ENCODE measurements at regions not wholly inside any gene's neighbourhood (a gene's known extent, or its start where the extent isn't known, plus 50 kb on each side); places are given as distances from the start of the nearest gene placed in this dataset.

- ATAC-seq, result no peak
- DNase-seq, result no peak
Measured at GRCh38 chr12:107525063-107525718, 160.4 kb upstream of the PWP1 start.

DNA sequence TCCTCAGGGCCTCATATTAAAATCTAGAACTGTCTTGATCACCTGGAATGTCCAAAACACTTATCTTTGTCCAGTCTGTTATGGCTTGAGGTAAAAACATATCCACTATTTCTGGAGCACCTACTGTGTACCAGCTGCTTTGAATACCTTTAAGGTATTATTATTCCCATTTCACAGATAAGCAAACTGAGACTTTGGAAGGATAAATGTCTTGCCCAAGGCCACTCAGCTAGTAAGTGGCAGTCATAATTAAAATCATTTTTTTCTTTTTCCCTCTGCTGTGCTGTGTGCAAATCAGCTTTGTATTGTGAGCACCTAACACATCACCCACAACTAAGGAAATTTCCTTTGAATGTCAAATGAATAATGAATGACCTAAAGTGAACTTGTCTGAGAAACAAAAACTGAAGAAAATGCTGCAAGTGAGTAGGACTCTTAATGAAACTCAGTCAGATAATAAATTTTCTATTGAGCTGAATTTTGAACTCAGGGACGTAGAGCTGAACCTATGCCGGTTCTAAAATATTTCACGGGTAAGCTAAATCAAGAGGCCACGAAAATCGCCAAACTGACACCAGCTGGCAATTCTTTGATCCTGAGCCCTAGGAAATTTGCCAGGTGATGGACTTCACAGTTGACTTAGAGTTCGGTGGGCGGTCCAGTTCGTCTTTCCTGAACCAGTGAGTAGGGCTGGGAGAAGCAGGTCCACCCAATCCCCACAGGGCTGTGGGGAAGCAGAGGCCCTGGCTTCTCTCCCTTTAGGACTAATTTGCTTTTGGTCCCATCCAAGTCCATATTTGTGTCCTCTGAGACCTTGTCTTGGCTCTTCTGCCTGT is 159.7 kb upstream of the PWP1 start:
- no peak for ATAC-seq
- DNase-seq, result no peak

GRCh38 chr12:107526555-107527180 is 158.9 kb upstream of the PWP1 start:
- DNase-seq, result no peak
- ATAC-seq, result no peak

GRCh38 chr12:107528731-107529365 is 156.8 kb upstream of the PWP1 start:
- DNase-seq (no peak), ATAC-seq (no peak)

- DNase-seq (no peak), ATAC-seq (no peak)
Measured at GRCh38 chr12:107529991-107530390, 155.6 kb upstream of the PWP1 start.

GRCh38 chr12:107530701-107531100 is 154.9 kb upstream of the PWP1 start:
- no peak for DNase-seq
- ATAC-seq, result no peak

- DNase-seq, result no peak
- ATAC-seq, result no peak
Measured at GRCh38 chr12:107533218-107533617, 152.4 kb upstream of the PWP1 start.

- ATAC-seq, result no peak
- DNase-seq, result no peak
Measured at GRCh38 chr12:107536613-107537012, 149.0 kb upstream of the PWP1 start.

DNA sequence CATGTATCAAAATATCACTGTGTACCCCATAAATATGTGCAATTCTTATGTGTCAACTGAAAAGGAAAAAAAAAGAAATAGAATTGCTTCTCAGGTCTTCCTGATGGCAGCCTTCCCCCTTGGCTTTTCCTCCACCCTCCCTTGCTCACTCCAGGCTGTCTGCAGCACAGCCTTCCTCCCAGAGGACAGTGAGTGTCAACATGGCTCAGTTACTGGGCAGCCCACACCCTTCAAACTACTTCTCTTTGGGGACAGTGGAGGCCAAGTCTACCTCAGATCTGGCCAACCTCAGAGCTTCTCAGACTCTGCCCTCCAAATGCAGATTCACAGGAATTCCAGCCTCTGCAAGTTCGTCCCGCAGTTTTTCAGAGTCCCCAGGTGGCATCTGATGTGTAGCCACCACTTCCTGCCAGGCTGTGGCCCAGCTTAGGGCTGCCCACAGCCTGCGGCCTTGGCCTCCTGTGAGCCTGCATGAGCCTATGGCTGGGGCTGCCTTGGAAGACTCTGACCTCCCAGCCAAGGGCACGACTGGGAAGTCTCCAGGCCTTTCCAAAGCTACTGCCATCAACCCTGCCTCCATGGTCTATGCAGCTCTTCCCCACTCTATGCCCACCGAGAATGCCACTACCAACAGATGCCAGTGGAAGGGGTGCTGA is 148.0 kb upstream of the PWP1 start:
- DNase-seq (no peak), ATAC-seq (no peak)

- ATAC-seq (no peak), DNase-seq (no peak)
Measured at GRCh38 chr12:107539196-107539939, 146.2 kb upstream of the PWP1 start.

DNA sequence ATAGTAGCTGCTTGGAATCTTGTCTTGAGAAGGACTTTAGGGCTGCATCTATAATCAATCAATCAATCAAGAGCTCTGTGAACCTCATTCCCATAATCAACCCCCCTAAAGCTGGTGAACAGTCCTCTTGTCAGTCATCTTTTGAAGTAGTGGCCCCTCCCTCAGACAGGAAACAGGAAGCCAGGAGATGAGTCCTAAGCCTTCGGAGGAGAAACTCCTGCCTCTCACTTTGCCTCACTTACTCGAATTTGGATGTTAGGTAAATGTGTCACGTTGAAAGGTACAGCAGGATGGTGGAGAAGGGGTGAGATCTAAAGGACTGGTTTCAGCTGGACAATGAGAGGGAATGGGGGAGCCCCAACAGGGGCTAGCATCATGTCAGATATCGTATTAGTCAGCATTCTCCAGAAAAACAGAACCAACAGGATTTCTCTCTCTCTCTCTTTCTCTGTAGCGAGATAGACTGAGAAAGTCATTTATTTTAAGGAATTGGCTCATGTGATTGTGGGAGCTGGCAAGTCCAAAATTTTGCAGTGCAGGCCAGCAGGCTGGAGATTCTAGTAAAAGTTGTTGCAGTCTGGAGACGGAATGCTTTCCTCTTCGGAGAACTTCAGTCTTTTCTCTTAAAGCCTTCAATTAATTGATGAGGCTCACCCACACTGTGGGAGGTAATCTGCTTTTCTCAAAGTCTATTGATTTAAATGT is 144.4 kb upstream of the PWP1 start:
- no peak for ATAC-seq
- no peak for DNase-seq

DNA sequence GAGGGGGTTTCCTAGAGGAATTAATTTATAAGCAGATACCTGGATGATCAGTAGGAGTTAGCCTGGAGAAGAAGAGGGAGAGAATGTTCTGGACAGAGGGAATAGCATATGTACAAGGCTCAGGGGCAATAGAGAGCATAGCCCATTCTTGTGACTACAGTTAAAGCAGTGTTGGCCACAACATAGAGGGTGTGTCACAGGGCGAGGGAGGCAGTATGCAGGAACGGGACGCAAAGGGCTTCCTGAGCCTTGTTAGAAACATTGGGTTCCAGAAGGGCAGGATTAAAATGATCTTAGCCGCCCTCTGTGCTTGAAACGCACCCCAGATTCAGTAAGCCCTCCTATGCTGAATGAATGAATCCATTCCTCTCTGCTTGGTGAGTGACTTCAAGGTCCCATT is 142.2 kb upstream of the PWP1 start:
- no peak for ATAC-seq
- DNase-seq, result no peak

DNA sequence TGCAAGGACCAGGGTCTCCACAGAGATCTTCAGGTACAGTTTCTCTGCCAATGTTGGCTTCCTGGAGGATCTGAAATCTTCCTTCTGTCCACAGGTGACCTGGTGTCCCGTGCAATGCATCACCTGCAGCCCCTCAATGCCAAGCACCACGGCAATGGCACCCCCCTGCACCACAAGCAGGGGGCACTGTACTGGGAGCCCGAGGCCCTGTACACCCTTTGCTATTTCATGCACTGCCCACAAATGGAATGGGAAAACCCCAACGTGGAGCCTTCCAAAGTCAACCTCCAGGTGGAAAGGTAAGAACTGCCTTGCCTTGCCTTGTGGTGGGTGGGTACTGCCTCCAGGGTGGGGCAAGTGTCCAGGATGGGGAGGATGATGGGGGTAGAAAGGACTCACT is 141.8 kb upstream of the PWP1 start:
- ATAC-seq, result no peak
- no peak for DNase-seq

GRCh38 chr12:107544937-107545336 is 140.7 kb upstream of the PWP1 start:
- ATAC-seq, result no peak
- DNase-seq, result no peak

- ATAC-seq (no peak), DNase-seq (no peak)
Measured at GRCh38 chr12:107545737-107546353, 139.8 kb upstream of the PWP1 start.

GRCh38 chr12:107547389-107547788 is 138.2 kb upstream of the PWP1 start:
- no peak for ATAC-seq

DNA sequence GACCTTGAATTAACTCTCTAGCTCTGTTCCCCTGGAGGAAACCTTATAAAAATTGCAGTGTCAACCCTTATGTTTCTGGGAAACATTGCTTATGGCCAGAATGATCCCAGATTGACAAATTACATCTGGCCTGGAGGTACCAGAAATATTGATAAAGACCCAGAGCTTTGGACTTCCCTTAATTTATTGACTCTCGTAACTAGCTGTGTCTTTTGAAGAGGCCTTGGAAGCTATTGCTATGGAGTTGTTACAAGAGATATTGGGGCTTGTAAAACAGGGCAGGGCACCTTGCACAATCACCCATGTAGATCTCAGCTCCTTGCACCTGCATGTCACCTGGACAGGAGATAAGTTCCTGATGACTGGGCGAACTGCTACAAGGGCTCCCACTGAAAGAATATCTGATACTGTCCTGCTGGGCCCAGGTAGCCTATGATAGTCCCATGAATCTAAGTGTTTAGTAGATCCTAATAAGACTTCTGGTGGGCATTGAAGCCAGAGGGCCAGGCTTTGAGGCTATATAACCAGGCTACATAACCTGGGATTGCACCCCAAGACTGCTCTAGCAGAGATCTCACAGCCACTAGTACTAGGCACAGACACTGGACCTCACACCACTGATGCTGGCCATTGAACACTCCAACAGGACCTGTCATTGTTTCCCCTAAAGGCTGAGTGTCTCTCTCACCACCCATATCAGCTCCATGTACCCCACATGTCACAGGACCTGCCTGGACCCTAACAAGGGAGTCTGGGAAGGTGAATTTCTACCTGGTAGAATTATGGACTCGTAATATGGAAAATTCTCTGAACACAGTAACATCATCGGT is 135.7 kb upstream of the PWP1 start:
- no peak for ATAC-seq

More at GRCh38 chr12:107547389-107547788, 138.2 kb upstream of the PWP1 start:
- no peak for DNase-seq

DNA sequence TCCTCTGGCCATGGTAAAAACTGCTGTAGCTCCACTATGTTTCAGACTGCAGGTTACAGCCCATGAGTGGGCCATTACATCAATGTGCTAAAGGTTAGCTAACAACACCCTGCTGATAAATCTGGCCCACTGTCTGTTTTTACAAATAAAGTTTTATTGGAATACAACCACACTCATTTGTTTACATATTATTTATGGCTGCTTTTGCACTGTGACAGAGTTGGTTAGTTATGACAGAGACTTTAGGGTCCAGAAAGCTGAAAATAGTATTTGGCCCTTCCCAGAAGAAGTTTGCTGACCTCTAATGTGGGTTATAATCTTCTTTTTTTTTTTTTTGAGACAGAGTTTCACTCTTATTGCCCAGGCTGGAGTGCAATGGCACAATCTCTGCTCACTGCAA is 134.2 kb upstream of the PWP1 start:
- no peak for DNase-seq
- no peak for ATAC-seq

More for the DNA sequence above, 135.7 kb upstream of the PWP1 start:
- DNase-seq, result no peak

DNA sequence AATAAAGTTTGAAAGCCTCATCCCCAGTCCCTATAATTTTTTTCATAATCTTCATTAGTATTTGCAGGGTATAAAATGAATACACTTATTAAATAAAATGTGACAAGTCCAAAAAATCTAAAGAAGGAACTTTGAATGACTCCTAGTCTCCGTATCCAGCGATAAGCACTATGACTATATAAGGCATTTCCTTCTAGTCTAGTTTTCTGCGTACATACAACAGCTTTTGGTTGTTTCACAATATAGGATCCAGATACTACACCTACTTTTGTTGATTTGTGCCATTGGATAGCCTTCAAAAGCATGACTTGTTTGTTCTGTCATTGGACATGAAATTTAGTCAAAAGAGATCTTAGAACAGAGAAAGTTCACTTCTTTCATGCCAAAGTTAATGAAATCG is 133.3 kb upstream of the PWP1 start:
- DNase-seq, result no peak
- ATAC-seq, result no peak

Data from stimulated activated naive CD8-positive, alpha-beta T cell treated with anti-CD3 and anti-CD28 coated beads, Interleukin-15, Interleukin-2, amounts not matched to agents 100 U/mL and 50 U/mL, for 24 hours (primary cell).